Fibroblast of skin of right quadriceps (primary cell): ENCODE measurements at regions not wholly inside any gene's neighbourhood (a gene's known extent, or its start where the extent isn't known, plus 50 kb on each side); places are given as distances from the start of the nearest gene placed in this dataset.

Experiments used
- DNase-seq: peaks from one replicate; pipeline ENCODE4 v3.0.0-alpha.2; 2013

- DNase-seq = no peak
Observed at GRCh38 chr4:38347251-38347650, 316.7 kb upstream of the KLF3 start.

- DNase-seq = no peak
Observed at GRCh38 chr4:38354421-38354820, 309.6 kb upstream of the KLF3 start.

GRCh38 chr4:38354872-38355271, 309.1 kb upstream of the KLF3 start:
- no peak for DNase-seq

DNA sequence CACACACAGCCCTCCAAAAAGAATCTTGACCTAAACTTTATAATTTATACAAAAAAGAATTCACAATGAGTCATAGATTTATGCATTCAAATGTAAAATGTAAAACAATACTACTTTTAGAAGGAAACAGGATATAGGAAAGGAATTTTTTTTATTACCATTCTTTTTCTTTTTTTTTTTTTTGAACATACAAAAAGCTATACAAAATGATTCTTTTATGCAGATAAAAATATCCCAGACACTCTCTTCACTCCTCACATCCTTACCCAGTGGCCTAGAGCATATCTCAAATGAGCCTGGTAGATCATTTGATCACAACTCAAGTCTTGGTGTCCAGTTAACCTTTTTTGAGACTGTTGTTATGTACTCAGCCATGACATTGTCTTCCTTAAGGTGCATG, 307.3 kb upstream of the KLF3 start:
- no peak for DNase-seq

DNA sequence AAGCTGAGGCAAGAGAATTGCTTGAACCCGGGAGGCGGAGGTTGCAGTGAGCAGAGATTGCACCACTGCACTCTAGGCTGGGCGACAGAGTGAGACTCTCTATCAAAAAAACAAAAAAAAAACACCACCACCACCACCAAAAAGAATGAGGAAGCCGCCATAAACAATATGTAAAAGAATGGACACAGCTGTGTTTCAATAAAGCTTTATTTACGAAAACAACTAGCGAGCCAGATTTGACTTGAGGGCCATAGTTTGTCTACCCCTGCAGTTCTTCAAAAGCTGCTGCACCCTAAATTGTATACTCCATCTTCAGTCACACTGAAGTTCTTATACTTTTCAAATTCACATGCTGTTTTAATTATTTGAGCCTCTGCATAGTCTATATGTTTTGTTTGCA, 306.5 kb upstream of the KLF3 start:
- no peak for DNase-seq

GRCh38 chr4:38359113-38359512, 304.9 kb upstream of the KLF3 start:
- DNase-seq = no peak

DNA sequence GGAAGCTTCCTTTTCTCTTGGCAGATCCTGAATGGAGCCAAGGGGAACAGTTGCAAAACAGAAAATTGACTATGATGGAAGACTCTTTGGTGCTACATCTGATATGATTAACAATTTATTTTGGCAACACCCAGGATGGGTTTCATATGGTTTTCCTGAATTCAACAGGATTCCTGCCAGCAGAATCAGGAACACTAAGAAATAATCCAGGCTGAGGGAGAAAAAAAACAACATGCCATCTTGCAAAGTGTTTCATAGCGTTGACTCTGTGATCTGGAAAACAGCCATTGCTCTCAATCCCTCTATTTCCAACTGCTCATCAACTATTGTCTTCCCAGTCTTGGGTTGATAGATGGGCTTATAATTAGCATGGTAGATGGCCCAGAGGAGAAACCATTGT, 303.8 kb upstream of the KLF3 start:
- DNase-seq = no peak

- DNase-seq = no peak
Observed at GRCh38 chr4:38364383-38364963, 299.5 kb upstream of the KLF3 start.

DNA sequence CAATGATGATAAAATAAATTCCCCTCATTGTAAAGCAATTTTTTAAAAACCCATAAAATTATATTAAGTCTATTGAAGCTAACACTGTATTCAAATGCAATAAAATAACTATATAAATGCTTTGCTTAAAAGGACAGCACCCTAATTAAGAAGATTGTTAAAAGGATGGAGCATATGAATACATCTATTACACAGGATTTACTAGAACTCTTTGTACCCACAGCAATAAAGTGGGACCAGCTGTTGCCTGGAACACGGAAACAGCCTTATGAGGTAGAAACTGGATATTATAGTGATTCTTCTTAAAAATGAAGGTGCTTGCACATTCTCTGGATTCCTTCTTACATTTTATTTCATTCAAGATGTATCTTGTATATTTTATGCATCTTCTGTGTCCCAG, 298.7 kb upstream of the KLF3 start:
- no peak for DNase-seq

DNA sequence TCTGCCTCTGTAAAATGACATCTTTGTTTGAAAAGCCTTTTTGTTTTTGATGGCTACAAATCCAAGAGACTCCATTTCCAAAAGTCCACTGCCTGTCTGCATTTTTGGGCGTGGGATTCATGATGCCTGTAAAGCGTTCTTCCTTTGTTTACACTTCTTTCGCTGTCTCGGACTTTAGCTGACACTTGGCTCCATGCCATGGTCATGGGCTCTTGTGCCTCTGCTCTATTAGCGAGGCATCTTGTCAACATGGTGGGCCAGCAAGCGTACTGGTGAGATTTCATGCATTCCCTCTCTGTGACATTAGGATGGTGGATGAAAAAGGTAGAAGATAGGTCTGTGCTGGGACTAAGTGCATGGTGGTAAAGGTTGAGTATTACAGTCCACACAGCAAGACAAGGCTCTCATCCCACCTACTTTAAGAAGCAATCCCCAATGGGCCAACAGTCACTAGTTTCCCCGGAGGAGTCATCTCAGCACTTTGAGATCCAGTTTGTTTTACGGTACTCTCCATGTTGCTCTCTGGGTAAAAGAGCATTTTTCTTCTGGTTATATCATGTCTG, 298.2 kb upstream of the KLF3 start:
- DNase-seq = no peak

DNA sequence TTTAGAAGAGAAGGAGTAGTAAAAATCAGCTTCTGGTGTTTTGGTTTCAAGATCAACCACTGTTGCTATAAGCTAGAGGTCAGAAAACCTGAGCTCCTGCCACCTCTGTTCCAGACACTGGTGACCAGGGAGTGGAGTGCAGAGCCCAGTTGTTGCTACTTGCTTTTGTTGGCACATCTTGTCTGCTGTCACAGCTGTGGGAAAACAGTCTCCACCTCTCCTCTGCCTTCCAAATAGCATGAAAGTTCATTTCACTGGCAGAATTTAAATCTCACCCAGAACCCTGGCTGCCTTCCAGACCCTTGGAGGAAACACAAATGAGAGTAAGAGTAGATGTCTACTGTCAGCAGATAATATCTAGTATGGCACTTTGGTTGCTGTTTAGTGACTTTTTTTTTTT, 297.5 kb upstream of the KLF3 start:
- no peak for DNase-seq

DNA sequence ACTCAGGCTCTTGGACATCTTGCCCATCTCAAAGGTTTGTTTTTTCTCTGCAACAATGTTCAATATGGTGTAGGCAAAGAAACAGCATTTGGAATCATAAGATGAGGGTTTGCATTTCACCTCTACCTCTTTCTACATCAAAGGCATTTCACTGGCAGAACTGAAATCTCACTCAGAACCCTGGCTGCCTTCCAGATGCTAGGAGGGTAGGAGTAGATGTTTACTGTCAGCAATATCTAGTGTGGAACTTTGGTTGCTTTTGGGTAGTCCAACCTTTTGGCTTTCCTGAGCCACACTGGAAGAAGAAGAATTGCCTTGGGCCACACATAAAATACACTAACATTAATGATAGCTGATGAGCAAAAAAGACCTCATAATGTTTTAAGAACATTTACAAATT, 297.0 kb upstream of the KLF3 start:
- no peak for DNase-seq

- DNase-seq = no peak
Observed at GRCh38 chr4:38367642-38368174, 296.3 kb upstream of the KLF3 start.

DNA sequence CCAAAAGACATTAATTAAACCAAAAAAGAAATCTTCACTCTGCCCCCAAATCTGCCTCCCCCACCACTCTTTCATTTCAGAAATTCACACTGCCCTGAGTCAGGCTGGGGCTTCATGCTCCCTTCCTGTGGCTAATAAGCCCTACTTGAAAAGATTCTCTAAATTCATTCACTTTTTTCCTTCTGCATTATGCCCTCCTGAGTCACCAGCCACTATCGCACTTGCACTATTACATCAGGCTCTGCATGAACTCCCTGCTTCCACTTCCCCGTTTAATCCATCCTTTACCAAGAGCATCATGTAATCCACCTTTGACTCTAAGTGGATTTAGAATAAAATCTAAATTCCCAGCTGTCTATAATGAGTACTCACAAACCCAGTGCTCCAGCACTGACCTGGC, 295.4 kb upstream of the KLF3 start:
- DNase-seq = peak; percentile 79

- DNase-seq = peak; percentile 83
Observed at GRCh38 chr4:38371391-38371851, 292.6 kb upstream of the KLF3 start.

- no peak for DNase-seq
Observed at GRCh38 chr4:38373375-38373774, 290.6 kb upstream of the KLF3 start.

- peak; percentile 24 for DNase-seq
Observed at GRCh38 chr4:38377195-38377594, 286.8 kb upstream of the KLF3 start.

GRCh38 chr4:38378478-38378877, 285.5 kb upstream of the KLF3 start:
- no peak for DNase-seq

DNA sequence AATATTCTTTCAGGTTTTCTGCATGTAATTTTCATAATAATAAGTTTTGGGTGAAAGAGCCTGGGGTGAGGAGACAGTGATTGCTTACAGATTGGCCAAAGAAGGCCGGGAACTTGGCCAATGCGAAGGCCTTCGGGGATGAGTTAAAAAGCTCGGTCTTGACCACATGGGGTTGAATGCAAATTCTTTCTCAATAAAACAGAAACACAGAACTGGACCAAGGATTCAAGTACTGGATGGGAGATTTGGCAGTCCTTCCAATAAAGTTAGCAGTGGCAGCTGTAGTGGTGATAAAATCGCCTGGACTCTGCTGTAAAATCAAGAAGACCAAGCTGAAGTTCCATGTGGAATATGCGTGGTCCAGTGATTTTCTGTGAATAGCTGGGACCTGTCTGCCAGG, 282.2 kb upstream of the KLF3 start:
- DNase-seq = peak; percentile 26

DNA sequence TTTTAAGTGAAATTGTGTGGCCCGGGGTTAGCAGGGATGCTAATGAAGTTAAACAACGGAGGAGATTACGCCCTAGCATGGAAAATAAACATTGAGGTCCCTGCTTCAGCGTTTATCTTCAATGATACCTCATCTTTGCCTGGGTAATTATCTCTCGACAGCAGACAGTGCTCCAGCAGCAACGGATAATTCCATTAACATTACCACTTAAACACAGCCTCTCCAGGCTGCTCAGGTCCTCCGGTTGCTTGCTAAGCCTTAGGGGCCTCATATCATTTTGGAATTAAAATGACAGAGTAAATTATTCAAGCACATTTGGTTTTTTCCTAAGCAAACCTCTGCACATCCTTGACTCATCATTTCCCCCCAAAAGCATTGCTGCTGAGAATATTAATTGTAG, 281.5 kb upstream of the KLF3 start:
- no peak for DNase-seq

DNA sequence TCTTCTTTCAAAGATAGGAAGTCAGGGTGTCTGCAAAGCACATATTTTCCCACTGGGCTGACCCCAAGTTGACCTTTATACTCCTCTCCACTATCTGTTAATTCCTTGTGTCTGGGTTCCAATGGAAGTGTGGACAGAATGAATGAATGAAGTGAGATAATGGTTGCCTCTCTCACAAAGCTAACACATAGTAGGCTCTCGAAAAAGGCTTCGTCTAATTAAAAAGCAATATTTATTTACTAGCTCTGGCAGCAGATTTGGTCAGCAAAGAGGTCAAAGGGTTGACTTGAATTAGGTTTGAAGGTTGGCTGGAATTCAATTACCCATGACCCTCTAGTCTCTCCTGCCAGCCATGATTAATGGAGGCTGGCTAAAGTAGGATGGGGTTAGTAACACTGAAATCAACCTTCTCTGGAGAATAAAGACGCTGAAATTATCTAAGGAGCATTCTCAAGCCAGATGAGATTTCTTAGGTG, 280.3 kb upstream of the KLF3 start:
- DNase-seq = no peak

- peak; percentile 32 for DNase-seq
Observed at GRCh38 chr4:38385093-38386004, 278.6 kb upstream of the KLF3 start.

DNA sequence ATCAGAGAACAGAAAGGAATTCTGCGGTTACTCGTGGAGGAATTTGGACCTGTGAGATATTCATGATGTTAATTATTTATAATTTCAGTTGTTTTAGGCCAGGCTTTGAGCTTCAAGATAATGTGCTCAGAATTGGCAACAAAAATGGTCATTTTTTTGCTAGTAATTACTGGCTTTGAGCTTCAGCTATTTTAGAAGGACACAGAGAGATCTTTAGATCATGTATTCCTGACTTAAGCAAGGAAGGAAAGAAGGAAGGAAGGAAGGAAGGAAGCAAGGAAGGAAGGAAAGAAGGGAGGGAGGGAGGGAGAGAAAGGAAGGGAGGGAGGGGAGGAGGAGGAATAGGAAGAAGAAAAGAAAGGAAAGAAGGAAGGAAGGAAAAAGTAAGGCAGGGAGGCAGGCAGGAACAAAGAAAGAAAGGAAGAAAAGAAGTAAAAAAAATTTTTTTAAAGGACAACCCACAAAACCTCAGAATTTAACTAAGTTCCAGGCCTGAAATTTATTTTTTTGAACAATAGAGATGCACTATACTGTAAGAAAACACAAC, 277.9 kb upstream of the KLF3 start:
- DNase-seq = no peak
